Epithelial cell of prostate (primary cell): ENCODE measurements at regions not wholly inside any gene's neighbourhood (a gene's known extent, or its start where the extent isn't known, plus 50 kb on each side); places are given as distances from the start of the nearest gene placed in this dataset.

Experiments used
- DNase-seq: peaks from one replicate; pipeline ENCODE4 v3.0.0-alpha.2; 2011; ENCODE audit warnings: low read depth, low spot score
- H3K27ac ChIP-seq: fragments of 450-650 bp; 2 replicates; pipeline ENCODE4 v1.5.1; 2017; ENCODE audit warnings: mild to moderate bottlenecking

- peak; percentile 51 for DNase-seq
- no peak overlapping the region for H3K27ac ChIP-seq
These were observed 119.1 kb upstream of the GALNT2 start for GRCh38 chr1:229947968-229948367.

- no peak overlapping the region for H3K27ac ChIP-seq
- DNase-seq, result no peak
These were observed 118.6 kb upstream of the GALNT2 start for GRCh38 chr1:229948438-229948837.

- no peak overlapping the region for H3K27ac ChIP-seq
- DNase-seq, result no peak
These were observed 117.5 kb upstream of the GALNT2 start for GRCh38 chr1:229949500-229949899.

GRCh38 chr1:229950020-229950419, 117.0 kb upstream of the GALNT2 start:
- no peak overlapping the region for H3K27ac ChIP-seq
- DNase-seq, result no peak

- DNase-seq, result no peak
- no peak overlapping the region for H3K27ac ChIP-seq
These were observed 116.1 kb upstream of the GALNT2 start for GRCh38 chr1:229950908-229951307.

- H3K27ac ChIP-seq, result peak overlapping the region; percentile 44
- DNase-seq, result peak; percentile 40
These were observed 115.0 kb upstream of the GALNT2 start for GRCh38 chr1:229951856-229952534.

GRCh38 chr1:229952670-229953520, 114.1 kb upstream of the GALNT2 start:
- no peak for DNase-seq
- H3K27ac ChIP-seq, result peak overlapping the region; percentile 44

GRCh38 chr1:229953736-229954326, 113.2 kb upstream of the GALNT2 start:
- no peak overlapping the region for H3K27ac ChIP-seq
- DNase-seq, result no peak

GRCh38 chr1:229964281-229964680, 102.8 kb upstream of the GALNT2 start:
- DNase-seq, result no peak
- H3K27ac ChIP-seq, result no peak overlapping the region

GRCh38 chr1:229970714-229971113, 96.3 kb upstream of the GALNT2 start:
- DNase-seq, result no peak
- H3K27ac ChIP-seq, result no peak overlapping the region

- no peak for DNase-seq
- H3K27ac ChIP-seq, result no peak overlapping the region
These were observed 95.9 kb upstream of the GALNT2 start for GRCh38 chr1:229971141-229971540.

- H3K27ac ChIP-seq, result no peak overlapping the region
- DNase-seq, result no peak
These were observed 94.3 kb upstream of the GALNT2 start for GRCh38 chr1:229972600-229973296.

GRCh38 chr1:229973297-229973612, 93.8 kb upstream of the GALNT2 start:
- no peak for DNase-seq
- H3K27ac ChIP-seq, result no peak overlapping the region

GRCh38 chr1:229975047-229975446, 92.0 kb upstream of the GALNT2 start:
- no peak for DNase-seq

GRCh38 chr1:229980009-229980408, 87.0 kb upstream of the GALNT2 start:
- H3K27ac ChIP-seq, result peak overlapping the region; percentile 31
- peak; percentile 79 for DNase-seq

More at GRCh38 chr1:229975047-229975446, 92.0 kb upstream of the GALNT2 start:
- H3K27ac ChIP-seq, result no peak overlapping the region

- no peak for DNase-seq
These were observed 85.3 kb upstream of the GALNT2 start for GRCh38 chr1:229981736-229982135.

GRCh38 chr1:229984310-229984991, 82.6 kb upstream of the GALNT2 start:
- H3K27ac ChIP-seq, result no peak overlapping the region
- no peak for DNase-seq

More at GRCh38 chr1:229981736-229982135, 85.3 kb upstream of the GALNT2 start:
- no peak overlapping the region for H3K27ac ChIP-seq

GRCh38 chr1:229984992-229985612, 81.9 kb upstream of the GALNT2 start:
- DNase-seq, result no peak
- H3K27ac ChIP-seq, result no peak overlapping the region

GRCh38 chr1:229985613-229986010, 81.4 kb upstream of the GALNT2 start:
- H3K27ac ChIP-seq, result no peak overlapping the region
- DNase-seq, result no peak
